ENCODE measurements at regions not wholly inside any gene's neighbourhood (a gene's known extent, or its start where the extent isn't known, plus 50 kb on each side); places are given as distances from the start of the nearest gene placed in this dataset.
A peak's percentile ranks its signal among the peaks of the same experiment; 100 is the strongest.

GRCh38 chr1:60969971-60970509 is 112.3 kb upstream of the NFIA start:
- no peak overlapping the region for H3K4me3 ChIP-seq
- no peaks in the 10 kb centered on the region for H3K27me3 ChIP-seq
- TF ChIP-seq, protein P1, sequence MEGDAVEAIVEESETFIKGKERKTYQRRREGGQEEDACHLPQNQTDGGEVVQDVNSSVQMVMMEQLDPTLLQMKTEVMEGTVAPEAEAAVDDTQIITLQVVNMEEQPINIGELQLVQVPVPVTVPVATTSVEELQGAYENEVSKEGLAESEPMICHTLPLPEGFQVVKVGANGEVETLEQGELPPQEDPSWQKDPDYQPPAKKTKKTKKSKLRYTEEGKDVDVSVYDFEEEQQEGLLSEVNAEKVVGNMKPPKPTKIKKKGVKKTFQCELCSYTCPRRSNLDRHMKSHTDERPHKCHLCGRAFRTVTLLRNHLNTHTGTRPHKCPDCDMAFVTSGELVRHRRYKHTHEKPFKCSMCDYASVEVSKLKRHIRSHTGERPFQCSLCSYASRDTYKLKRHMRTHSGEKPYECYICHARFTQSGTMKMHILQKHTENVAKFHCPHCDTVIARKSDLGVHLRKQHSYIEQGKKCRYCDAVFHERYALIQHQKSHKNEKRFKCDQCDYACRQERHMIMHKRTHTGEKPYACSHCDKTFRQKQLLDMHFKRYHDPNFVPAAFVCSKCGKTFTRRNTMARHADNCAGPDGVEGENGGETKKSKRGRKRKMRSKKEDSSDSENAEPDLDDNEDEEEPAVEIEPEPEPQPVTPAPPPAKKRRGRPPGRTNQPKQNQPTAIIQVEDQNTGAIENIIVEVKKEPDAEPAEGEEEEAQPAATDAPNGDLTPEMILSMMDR (IDR thresholded peaks at IDR 0.05; ENCODE audit: low read depth, low read length): peak; percentile 50
- H3K27ac ChIP-seq: no peak overlapping the region
- H3K4me1 ChIP-seq (ENCODE audit: low read depth): peaks cover 4% of the 10 kb centered on the region
- no peaks in the 10 kb centered on the region for H3K9me3 ChIP-seq (ENCODE audit: low read depth)
- no peaks in the 10 kb centered on the region for H3K36me3 ChIP-seq
- peak; percentile 29 to 61 for DNase-seq (ENCODE audit: low read depth in 1 of 2, low spot score in 1 of 2)

- Histone ChIP-seq H3K27ac (no peak overlapping the region), H3K9me3 (ENCODE audit: low read depth) (no peaks in the 10 kb centered on the region), H3K36me3 (no peaks in the 10 kb centered on the region), H3K4me1 (ENCODE audit: low read depth) (peaks cover 10% of the 10 kb centered on the region), H3K4me3 (no peak overlapping the region), H3K27me3 (no peaks in the 10 kb centered on the region)
- TF ChIP-seq, protein P1 (IDR thresholded peaks at IDR 0.05; ENCODE audit: low read depth, low read length): no peak
- DNase-seq (ENCODE audit: low read depth in 1 of 2, low spot score in 1 of 2): no peak
Observed at GRCh38 chr1:60965280-60965854, 117.0 kb upstream of the NFIA start.

DNA sequence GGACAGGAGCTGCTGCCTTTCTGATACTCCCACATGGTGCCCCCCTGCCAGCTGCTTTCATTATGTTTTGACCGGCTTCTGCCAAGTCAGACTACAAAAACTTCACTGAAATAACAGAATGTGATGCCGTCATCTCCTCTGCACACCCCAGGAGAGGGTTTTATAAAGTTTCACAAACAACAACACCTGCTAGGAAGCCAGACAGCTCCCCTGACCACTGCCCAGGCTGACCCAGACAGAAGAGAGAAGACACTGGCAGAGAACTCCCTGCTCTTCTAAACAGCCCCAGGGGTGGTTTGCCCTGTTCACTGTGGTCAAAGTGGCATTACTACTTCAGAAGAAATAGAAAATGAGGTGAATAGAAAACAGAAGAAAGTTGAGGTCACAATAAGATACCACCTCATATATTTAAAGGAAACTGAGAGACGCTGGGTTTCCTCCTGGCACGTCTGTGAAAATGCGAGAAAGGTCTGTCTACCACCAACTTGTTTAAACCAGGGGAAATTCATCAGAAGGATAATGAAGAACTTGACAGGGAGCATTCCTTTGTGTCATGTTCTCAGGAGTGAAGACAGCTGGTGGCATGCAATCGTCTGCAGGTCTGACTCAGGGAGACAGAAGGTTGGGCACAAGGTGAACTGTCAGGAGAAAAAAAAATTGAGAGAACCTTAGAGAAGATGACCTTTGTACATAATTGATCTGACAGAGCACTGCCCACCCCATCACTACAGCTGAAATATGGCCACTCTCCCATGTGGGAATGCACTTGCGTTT is 119.0 kb upstream of the NFIA start:
- no peak for DNase-seq (ENCODE audit: low read depth in 1 of 2, low spot score in 1 of 2)
- H3K9me3 ChIP-seq (ENCODE audit: low read depth): no peaks in the 10 kb centered on the region
- H3K4me3 ChIP-seq: no peak overlapping the region
- H3K27me3 ChIP-seq: no peaks in the 10 kb centered on the region
- peaks cover 8% of the 10 kb centered on the region for H3K4me1 ChIP-seq (ENCODE audit: low read depth)
- TF ChIP-seq, protein P1 (IDR thresholded peaks at IDR 0.05; ENCODE audit: low read depth, low read length): no peak
- no peaks in the 10 kb centered on the region for H3K36me3 ChIP-seq
- H3K27ac ChIP-seq: no peak overlapping the region

- no peaks in the 10 kb centered on the region for H3K9me3 ChIP-seq (ENCODE audit: low read depth)
- H3K4me1 ChIP-seq (ENCODE audit: low read depth): peaks cover 8% of the 10 kb centered on the region
- peak; percentile 26 to 56 for DNase-seq (ENCODE audit: low read depth in 1 of 2, low spot score in 1 of 2)
- no peak overlapping the region for H3K4me3 ChIP-seq
- H3K27me3 ChIP-seq: no peaks in the 10 kb centered on the region
- H3K27ac ChIP-seq: peak overlapping the region; percentile 8
- H3K36me3 ChIP-seq: no peaks in the 10 kb centered on the region
- TF ChIP-seq, protein P1 (IDR thresholded peaks at IDR 0.05; ENCODE audit: low read depth, low read length): no peak
Observed at GRCh38 chr1:60960891-60961461, 121.4 kb upstream of the NFIA start.

DNA sequence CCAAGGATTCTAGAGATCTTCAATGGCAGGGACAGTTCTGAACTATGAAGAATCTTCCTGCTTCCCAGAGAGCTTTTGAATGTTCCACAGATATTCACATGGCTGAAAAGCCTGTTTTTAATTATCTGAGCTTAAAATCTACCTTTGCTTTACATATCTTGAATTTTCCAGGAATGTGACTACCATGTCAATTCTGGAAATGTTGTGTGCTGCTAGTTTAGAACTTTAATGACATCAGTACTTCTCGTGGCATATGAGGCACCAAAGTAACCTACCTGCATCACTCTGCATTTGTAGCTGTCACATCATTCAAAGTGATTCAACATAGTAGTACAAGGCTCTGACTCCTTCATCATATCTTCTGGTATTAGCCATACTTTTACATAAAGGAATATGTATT is 122.7 kb upstream of the NFIA start:
- Histone ChIP-seq H3K27me3 (no peaks in the 10 kb centered on the region), H3K27ac (no peak overlapping the region), H3K36me3 (no peaks in the 10 kb centered on the region), H3K4me3 (no peak overlapping the region), H3K4me1 (ENCODE audit: low read depth) (peaks cover 8% of the 10 kb centered on the region), H3K9me3 (ENCODE audit: low read depth) (no peaks in the 10 kb centered on the region)
- no peak for DNase-seq (ENCODE audit: low read depth in 1 of 2, low spot score in 1 of 2)
- TF ChIP-seq, protein P1 (IDR thresholded peaks at IDR 0.05; ENCODE audit: low read depth, low read length): no peak
